HG03354 (cell line): ENCODE measurements at regions not wholly inside any gene's neighbourhood (a gene's known extent, or its start where the extent isn't known, plus 50 kb on each side); places are given as distances from the start of the nearest gene placed in this dataset.
"Not testable (repeated sequence)": the region's sequence is repeated elsewhere in the genome, so short reads cannot be mapped to it uniquely, and the experiment has no call there.

Experiments used
- ATAC-seq: cut with Tn5 transposase; IDR thresholded peaks from one replicate; pipeline ENCODE4 v1.9.1; 2021; ENCODE audit warnings: mild to moderate bottlenecking; ENCODE audit not compliant: unreplicated experiment, poor library complexity, severe bottlenecking

- ATAC-seq = no peak
These were observed 127.9 kb upstream of the NRBF2 start for GRCh38 chr10:63005246-63005645.

DNA sequence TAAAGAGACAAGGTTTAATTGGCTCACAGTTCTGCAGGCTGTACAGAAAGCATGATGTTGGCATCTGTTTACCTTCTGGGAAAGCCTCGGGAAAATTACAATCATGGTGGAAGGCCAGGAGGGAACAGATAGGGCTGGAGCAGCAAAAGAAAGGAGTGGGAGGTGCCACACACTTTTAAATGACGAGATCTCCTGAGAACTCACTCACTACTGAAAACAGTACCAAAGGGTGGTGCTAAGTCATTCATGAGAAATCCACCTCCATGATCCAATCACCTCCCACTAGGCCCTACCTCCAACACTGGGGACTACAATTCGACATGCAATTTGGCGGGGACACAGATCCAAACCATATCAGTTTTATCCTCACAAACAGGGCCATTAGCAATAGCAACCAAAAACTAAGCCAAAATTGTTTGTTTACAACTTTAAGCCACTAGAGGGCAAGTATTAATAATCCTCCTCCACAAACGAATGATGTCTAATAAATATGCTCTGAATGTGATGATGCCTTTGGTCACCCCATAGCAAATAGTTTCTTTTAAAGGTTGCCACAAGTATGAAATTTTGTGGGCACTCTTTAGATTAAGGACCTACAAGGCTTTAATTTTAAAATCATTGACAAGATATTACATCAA lies 129.2 kb upstream of the NRBF2 start:
- no peak for ATAC-seq

- no peak for ATAC-seq
These were observed 136.2 kb upstream of the NRBF2 start for GRCh38 chr10:62996925-62997324.

DNA sequence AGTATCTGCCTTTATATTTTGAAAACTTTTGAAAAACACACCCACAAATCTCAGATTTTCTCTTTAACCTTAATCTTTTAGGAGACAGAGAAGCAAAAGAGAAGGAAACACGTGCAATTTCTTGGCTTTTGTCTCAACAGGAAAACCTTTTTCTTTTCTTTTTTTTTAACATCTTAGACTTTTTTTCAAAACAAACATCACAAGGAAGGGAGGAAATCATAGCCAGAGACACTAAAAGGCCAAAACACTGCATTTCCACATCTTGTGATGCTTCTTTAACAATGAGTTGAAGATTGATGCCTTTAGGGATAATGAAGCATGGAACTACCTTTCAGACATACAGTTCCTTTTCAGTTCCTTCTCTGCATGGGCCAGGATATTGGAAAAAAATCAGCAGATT lies 136.6 kb upstream of the NRBF2 start:
- no peak for ATAC-seq

DNA sequence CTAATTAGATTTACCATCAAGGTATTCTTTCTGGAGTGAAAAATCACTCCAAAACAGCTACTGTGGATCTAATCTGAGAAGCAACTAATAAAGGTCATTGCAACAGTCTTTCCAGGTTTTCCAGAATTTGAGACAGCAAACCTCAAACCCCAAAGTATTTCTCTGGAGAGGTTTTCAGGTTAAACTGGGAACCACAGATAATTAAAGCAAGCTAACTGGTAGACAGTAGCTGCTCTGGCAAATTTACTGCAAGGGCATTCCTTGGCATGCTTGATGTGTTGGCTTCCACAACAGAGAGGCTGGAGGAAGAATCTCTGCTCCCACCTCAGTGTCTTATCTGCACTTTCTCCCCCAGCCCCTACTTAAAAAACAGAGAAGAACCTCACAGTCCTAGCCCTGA lies 140.0 kb upstream of the NRBF2 start:
- ATAC-seq = no peak

DNA sequence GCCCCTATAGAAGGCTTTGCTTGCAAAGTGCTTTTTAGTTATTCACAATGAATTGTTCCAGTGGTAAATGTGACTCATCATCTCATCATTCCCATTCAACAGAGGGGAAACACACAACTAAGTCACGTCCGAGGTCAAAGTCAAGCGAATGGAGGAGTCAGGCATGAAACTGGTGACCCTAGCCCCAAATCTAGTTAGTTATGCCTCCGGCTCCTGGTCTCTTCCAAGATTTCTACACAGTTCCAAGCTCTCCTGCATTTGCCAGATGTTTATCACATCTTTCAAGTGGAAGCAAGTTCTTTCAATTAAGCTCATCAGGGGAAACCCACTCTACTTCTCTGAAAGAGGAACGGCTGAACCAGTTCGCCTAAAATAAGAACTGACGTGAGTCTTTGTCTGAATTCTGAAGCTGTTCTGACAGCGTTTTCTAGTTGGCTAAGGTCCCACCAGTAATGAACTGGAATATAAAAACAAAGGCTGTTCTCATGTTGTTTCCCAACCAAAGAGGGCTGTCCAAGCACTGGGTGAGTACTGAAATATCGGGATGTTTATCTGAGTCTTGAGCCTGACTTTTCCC lies 140.9 kb upstream of the NRBF2 start:
- no peak for ATAC-seq

- ATAC-seq = no peak
These were observed 143.0 kb upstream of the NRBF2 start for GRCh38 chr10:62990126-62990525.

DNA sequence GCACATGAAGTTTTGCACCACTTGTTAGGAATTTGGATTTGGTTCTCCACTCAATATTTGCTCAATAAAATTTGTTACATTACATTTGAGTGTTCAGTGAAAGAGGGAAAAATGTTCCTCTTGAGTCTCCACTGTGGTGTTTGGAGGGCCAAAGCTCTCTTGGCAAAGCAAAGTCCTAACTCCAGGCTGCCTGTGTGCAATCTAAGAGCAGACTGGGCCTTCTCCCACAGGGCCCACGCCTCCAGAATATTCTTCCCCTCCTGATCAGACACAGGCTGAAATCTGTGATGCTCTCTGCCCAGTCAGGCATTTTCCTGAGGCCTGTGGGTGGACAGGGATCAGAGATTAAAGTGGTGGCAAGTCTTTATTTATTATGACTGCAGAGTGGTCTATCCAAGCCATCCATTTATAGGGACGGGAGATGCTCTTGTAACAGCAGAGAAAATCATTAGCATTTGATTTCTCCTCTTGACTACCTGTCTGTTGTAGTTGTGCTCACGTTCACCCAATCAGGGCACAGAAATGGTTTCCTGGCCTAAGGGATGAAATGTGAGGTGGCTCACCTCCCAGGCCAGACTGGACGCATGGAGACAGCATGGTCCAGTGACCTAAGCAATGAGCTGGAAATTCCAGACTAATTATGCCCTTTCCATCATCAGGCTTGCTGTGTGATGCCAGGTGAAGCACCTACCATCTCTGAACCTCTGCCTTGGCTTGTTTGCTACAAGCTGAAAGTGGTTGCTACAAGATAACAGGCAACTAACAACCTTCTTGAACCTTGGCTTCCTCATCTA lies 147.1 kb upstream of the NRBF2 start:
- ATAC-seq = no peak

GRCh38 chr10:62981096-62981495 lies 152.0 kb upstream of the NRBF2 start:
- ATAC-seq = no peak

DNA sequence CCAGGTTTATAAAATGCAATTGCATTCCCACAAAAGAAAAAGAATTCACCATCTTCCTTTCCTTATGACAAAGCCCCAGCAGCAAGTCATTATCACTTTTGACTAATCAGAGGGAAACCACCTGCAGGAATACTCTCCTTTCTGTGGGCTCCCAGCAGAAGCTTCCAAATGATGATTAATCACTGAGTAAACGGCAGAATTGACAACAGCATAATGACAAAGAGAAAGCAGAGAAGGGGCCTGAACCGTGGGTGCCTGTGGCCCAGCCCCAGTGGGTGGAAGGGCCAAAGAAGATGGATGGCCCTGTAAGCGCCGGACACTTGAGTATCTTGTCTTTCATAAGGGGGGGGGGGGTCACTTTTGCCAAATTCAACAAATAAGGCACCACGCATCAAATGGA lies 152.4 kb upstream of the NRBF2 start:
- ATAC-seq = no peak

DNA sequence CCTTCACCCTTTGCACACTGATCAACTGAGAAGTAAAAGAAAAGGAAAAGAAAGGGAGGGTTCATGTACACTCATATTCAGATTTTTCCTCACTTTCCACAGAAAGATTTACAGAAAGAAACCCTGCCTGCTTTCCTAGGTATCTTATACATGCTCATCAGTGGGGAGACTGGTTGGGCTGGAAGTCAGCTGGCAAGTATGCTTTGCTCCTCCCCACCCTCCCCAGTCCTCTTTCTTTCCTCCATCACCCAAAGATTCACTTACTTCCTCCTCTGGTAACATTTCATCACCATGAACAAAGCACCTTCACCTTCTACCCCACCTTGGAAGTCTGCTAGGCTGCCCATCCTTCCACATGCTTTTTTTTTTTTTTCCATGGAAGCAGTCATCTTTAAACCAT lies 153.2 kb upstream of the NRBF2 start:
- ATAC-seq = no peak

GRCh38 chr10:62978482-62978881 lies 154.6 kb upstream of the NRBF2 start:
- ATAC-seq = no peak

GRCh38 chr10:62974795-62975194 lies 158.3 kb upstream of the NRBF2 start:
- not testable (repeated sequence) for ATAC-seq

GRCh38 chr10:62972103-62972502 lies 155.9 kb upstream of the EGR2 start:
- ATAC-seq = no peak

GRCh38 chr10:62964026-62964425 lies 147.9 kb upstream of the EGR2 start:
- no peak for ATAC-seq

- no peak for ATAC-seq
These were observed 145.9 kb upstream of the EGR2 start for GRCh38 chr10:62961951-62962523.

DNA sequence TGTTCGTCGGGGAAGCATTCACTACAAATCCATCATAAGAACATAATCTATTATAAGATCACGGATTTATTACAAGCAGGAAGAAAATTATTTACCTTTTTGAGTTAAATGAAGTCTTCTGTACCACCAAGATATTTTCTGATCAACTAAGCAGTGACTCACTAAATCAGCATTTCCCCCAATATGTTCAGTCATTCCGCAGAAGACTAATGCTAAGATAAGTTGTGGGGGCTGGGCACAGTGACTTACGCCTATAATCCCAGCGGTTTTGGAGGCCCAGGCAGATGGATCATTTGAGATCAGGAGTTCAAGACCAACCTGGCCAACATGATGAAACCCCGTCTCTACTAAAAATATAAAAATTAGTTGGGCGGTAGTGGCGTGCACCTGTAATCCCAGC lies 144.2 kb upstream of the EGR2 start:
- no peak for ATAC-seq

DNA sequence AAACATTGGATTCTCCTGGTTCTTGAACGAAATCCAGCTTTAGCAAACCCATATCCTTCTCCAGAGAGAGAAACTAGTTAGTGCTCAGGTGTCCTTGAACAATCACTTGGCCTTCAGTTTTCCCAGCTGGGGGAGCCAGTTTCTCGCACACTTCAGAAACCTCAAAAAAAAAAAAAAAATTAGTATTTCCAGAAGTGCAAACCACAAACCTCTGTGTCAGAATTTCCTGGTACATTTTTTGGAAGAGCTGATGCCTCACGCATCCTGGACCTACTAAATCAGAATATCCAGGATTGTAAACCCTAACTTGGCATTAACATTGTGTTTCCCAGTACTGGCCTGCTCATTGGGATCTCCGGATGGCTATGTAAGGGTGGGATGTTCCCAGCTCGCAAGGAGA lies 143.4 kb upstream of the EGR2 start:
- ATAC-seq = no peak

DNA sequence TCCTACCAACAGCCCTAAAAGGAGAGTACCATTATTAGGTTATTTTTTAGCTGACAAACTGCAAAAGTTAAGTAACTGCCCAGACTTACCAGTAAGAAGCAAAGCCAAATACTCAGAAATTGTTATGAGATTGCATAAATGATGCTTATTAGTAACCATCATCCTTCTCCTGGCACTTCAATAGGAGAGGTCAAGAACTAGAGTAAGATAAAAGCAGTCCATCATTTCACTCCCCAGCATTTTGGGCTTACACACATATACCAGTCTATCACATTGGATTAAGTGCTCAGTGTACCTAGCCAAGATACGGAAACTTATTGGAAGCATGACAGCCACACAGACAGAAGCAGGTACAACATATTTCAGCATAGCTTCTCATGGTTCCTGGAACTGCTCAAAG lies 142.8 kb upstream of the EGR2 start:
- no peak for ATAC-seq

DNA sequence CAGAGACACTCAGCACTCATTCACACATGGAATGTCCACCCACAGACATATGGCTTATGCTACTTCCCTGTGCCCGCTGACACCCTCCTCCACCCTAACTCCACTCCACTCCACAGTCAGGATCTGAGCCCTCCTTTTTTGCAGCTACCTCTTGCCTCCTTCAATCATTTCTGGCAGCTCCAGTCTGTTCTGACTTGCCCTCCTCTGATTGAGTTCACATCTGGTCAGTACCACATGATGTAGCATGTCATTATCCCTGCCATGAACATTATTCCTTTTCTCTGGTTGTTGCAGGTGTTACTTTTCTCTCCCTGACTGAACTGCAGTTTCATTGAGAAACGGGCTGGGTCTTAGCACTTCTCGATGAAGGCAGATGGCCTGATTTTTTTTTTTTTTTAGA lies 130.1 kb upstream of the EGR2 start:
- ATAC-seq = no peak

DNA sequence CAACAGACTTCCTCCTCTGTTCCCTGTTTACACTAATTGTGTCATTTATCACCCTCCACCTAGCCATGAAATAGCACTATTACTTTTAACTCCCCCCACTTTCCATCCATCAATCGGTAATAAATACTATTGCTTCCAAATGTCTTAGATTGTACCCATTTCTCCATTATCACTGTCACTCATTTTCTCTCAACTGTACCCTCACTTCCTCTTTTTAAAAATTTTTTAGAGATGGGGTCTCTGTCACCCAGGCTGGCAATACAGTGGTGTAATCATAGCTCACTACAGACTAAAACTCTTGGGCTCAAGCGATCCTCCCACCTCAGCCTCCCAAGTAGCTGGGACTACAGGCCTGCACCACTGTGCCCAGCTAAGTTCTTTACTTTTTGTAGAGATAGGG lies 123.5 kb upstream of the EGR2 start:
- no peak for ATAC-seq
